ENCODE measurements at regions not wholly inside any gene's neighbourhood (a gene's known extent, or its start where the extent isn't known, plus 50 kb on each side); places are given as distances from the start of the nearest gene placed in this dataset.

DNA sequence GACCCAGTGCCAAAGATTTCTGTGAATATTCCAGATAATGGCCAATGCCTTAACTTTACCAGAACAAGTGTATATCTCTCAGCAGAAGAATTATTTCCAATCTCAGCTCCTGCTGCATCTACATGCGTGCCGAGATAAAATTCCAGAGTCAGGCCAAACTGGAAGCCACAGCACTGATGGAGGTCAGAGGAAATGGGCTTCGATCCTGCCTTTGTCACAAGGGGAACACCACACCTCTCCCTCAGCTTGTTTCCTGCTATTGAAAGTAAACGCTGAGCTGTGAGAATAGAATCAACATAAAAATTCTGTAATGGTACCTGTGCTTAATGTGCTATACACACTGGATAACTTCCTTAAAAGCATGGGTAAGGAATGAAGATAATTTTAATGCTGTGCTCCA, 255.5 kb downstream of the NEBL start:
- H3K18ac ChIP-seq (ENCODE audit: low read depth, low read length), result no peak overlapping the region
- H3K27me3 ChIP-seq (ENCODE audit: control insufficient read depth, insufficient read depth, low read length), result no peaks in the 10 kb centered on the region
- BruUV-seq (replicated peaks), result no TSS peak
- no peaks in the 10 kb centered on the region for H3K79me1 ChIP-seq (ENCODE audit: low read depth in 1 of 2, low read length in 2 of 2)
- ChIA-PET POLR2A (ENCODE audit: unreplicated experiment) (no interaction called here), CTCF (no interaction called here)
- in situ Hi-C loops (cut with MboI; ENCODE audit: low sequenced_read_pairs), result no loop called here
- peaks cover 7% of the 10 kb centered on the region; the same call in 1 of the 2 replicates for H3K9me3 ChIP-seq (ENCODE audit: control insufficient read depth, insufficient read depth, low read length)
- H3K14ac ChIP-seq (replicated peaks; ENCODE audit: low read depth, low read length), result no peak overlapping the region
- H2AFZ ChIP-seq (replicated peaks; ENCODE audit: low read length, poor library complexity), result no peak overlapping the region
- no peak overlapping the region for H3K4ac ChIP-seq (ENCODE audit: low read depth, low read length)
- no peak overlapping the region for H2BK20ac ChIP-seq (ENCODE audit: low read depth, low read length)
- H2BK120ac ChIP-seq (ENCODE audit: low read depth, low read length), result no peak overlapping the region
- H3K9ac ChIP-seq (ENCODE audit: low read depth, low read length), result no peak overlapping the region
- no peak for TF ChIP-seq CHD1 (IDR thresholded peaks at IDR 0.05; ENCODE audit: low read depth, low read length)
- TF ChIP-seq, protein P1, sequence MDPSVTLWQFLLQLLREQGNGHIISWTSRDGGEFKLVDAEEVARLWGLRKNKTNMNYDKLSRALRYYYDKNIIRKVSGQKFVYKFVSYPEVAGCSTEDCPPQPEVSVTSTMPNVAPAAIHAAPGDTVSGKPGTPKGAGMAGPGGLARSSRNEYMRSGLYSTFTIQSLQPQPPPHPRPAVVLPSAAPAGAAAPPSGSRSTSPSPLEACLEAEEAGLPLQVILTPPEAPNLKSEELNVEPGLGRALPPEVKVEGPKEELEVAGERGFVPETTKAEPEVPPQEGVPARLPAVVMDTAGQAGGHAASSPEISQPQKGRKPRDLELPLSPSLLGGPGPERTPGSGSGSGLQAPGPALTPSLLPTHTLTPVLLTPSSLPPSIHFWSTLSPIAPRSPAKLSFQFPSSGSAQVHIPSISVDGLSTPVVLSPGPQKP (IDR thresholded peaks at IDR 0.05; ENCODE audit: borderline replicate concordance, low read depth, low read length), result no peak
- no peak for TF ChIP-seq POLR2A (IDR thresholded peaks at IDR 0.05; ENCODE audit: low read depth, low read length)
- TF ChIP-seq FOS (IDR thresholded peaks at IDR 0.05; ENCODE audit: low read depth, low read length), result no peak
- TF ChIP-seq MAFK (IDR thresholded peaks at IDR 0.05; ENCODE audit: low read depth, low read length), result no peak
- TF ChIP-seq MXI1 (IDR thresholded peaks at IDR 0.05; ENCODE audit: borderline replicate concordance, low read depth, low read length), result no peak
- no peak for TF ChIP-seq CEBPB (IDR thresholded peaks at IDR 0.05; ENCODE audit: low read depth, low read length)
- no peak for TF ChIP-seq BHLHE40 (IDR thresholded peaks at IDR 0.05; ENCODE audit: low read depth, low read length)
- TF ChIP-seq, protein P2, sequence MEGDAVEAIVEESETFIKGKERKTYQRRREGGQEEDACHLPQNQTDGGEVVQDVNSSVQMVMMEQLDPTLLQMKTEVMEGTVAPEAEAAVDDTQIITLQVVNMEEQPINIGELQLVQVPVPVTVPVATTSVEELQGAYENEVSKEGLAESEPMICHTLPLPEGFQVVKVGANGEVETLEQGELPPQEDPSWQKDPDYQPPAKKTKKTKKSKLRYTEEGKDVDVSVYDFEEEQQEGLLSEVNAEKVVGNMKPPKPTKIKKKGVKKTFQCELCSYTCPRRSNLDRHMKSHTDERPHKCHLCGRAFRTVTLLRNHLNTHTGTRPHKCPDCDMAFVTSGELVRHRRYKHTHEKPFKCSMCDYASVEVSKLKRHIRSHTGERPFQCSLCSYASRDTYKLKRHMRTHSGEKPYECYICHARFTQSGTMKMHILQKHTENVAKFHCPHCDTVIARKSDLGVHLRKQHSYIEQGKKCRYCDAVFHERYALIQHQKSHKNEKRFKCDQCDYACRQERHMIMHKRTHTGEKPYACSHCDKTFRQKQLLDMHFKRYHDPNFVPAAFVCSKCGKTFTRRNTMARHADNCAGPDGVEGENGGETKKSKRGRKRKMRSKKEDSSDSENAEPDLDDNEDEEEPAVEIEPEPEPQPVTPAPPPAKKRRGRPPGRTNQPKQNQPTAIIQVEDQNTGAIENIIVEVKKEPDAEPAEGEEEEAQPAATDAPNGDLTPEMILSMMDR (conservative IDR thresholded peaks at IDR 0.05; ENCODE audit: low read depth, low read length), result no peak
- TF ChIP-seq MAZ (IDR thresholded peaks at IDR 0.05; ENCODE audit: borderline replicate concordance, low read depth, low read length), result no peak
- TF ChIP-seq NFE2L2 (IDR thresholded peaks at IDR 0.05; ENCODE audit: low read depth, low read length), result no peak
- no peak for TF ChIP-seq RFX5 (IDR thresholded peaks at IDR 0.05; ENCODE audit: low read depth, low read length)
- H4K20me1 ChIP-seq (ENCODE audit: insufficient read depth, low read length), result no peaks in the 10 kb centered on the region
- H4K91ac ChIP-seq (ENCODE audit: insufficient read depth, low read depth, low read length), result no peak overlapping the region
- H3K23ac ChIP-seq (ENCODE audit: low read depth, low read length), result no peak overlapping the region
- ATAC-seq (ENCODE audit: low read depth), result no peak
- no peak overlapping the region for H4K8ac ChIP-seq (ENCODE audit: low read depth in 2 of 2, low read length in 2 of 2)
- WGBS, 2 experiments (ENCODE audit: extremely low coverage in 2 of 2, insufficient read length in 1 of 2), result no CpG with 5 or more reads among the region's 4 CpGs
- no peak overlapping the region for H3K4me2 ChIP-seq (ENCODE audit: low read depth, low read length)
- H3K4me3 ChIP-seq (ENCODE audit: insufficient read depth, low read depth, low read length), result no peak overlapping the region
- intact Hi-C loops (cut with micrococcal nuclease), result no loop called here
- no peaks in the 10 kb centered on the region for H3K4me1 ChIP-seq (ENCODE audit: control insufficient read depth, insufficient read depth, low read length)
- no peak overlapping the region for H2BK5ac ChIP-seq (ENCODE audit: low read depth, low read length, poor library complexity, severe bottlenecking)
- no peak for DNase-seq
- no peak overlapping the region for H2AK9ac ChIP-seq (replicated peaks; ENCODE audit: low read depth, low read length, poor library complexity)
- no peak overlapping the region for H4K5ac ChIP-seq (ENCODE audit: low read depth, low read length)
- no peak overlapping the region for H2AK5ac ChIP-seq (ENCODE audit: low read depth, low read length)
- no peaks in the 10 kb centered on the region for H3K9me1 ChIP-seq (ENCODE audit: insufficient read depth, low read length)
- dilution Hi-C loops (cut with HindIII; ENCODE audit: low sequenced_read_pairs, unreplicated experiment), result no loop called here
- no peaks in the 10 kb centered on the region for H3K36me3 ChIP-seq (ENCODE audit: control insufficient read depth, insufficient read depth, low read length)
- no peak overlapping the region for H3K27ac ChIP-seq (ENCODE audit: insufficient read depth, low read length)
- H2BK15ac ChIP-seq (ENCODE audit: low read depth, low read length), result no peak overlapping the region
- H3K56ac ChIP-seq (ENCODE audit: extremely low read depth, insufficient read depth, low read length), result no peak overlapping the region

Data from IMR-90 (cell line).